NB4 (cell line): ENCODE measurements at regions not wholly inside any gene's neighbourhood (a gene's known extent, or its start where the extent isn't known, plus 50 kb on each side); places are given as distances from the start of the nearest gene placed in this dataset.

ENCODE experiments used
- DNase-seq: peaks from one replicate; pipeline ENCODE4 v3.0.0; 2010; ENCODE audit warnings: low read depth
- H3K4me3 ChIP-seq: one replicate; pipeline ENCODE4 v1.5.1; 2011; ENCODE audit warnings: mild to moderate bottlenecking, low read depth, low read length, moderate library complexity
- CTCF ChIP-seq: IDR thresholded peaks from one replicate; pipeline ENCODE4 v1.5.1; 2012; ENCODE audit warnings: low read depth, low read length
- MAX ChIP-seq: IDR thresholded peaks from 2 replicates; pipeline ENCODE4 v1.6.1; 2011; ENCODE audit warnings: low read depth, low read length
- MYC ChIP-seq: IDR thresholded peaks from 2 replicates; pipeline ENCODE4 v1.6.1; 2011; ENCODE audit warnings: low read depth, low read length
- POLR2A ChIP-seq: IDR thresholded peaks from 2 replicates; pipeline ENCODE4 v1.6.1; 2011; ENCODE audit warnings: mild to moderate bottlenecking; ENCODE audit not compliant: insufficient read length; ENCODE audit errors: extremely low read depth

DNA sequence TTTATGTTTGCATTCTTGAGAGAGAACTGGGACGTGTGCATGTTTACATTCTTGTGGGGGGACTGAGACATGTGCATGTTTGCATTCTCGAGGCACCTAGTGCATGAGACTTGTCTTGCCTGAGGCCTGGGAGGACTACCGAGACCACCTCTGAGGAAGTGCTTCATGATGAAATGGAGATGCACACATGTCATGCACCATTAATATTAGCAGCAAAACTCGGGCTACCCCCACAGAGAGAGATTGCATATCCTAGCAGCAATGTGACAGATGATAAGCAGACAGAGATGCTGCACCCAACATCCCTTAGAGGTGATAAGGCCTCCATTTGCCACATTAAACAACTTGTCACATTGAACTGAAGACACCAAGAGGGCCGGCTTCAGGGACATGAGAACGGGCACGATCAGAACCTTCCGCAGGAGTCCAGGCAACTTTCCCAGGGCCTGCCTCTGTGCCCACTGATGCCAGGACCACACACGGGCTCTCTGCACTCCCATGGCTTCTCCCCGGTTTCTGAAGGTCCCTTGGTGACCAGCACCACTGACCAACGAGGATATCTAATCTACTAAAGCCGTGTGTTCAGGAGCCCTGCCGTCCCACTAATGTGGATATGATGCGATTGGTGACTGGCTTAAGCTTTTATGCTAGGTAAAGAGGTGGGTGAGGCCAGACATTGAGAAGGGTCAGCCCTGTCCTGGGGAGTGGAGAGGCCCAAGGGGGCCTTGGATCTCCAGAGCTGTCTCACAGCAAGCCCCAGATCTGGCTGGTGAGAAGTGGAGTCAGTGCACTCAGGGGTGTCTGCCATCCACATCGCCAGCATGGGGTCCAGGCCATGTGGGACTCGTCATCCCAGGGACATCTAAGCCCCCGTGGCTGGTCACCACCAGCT is 208.3 kb downstream of the NDUFA10 start:
- DNase-seq, result no peak
- H3K4me3 ChIP-seq, result no peak overlapping the region
- TF ChIP-seq MYC, result no peak

DNA sequence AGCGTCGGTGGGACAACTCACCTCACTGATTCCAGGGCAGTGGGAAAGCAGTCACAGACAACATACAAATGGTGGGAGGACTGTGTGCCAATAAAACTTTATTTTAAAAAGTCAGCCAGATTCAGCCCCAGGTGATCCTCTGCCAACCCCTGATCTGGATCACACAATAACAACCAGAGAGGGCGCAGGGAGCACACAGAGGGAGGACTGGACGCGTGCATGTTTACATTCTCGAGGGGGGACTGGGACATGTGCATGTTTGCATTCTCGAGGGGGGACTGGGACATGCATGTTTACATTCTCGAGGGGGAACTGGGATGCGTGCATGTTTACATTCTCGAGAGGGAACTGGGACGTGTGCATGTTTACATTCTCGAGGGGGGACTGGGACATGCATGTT is 209.5 kb downstream of the NDUFA10 start:
- no peak overlapping the region for H3K4me3 ChIP-seq
- TF ChIP-seq POLR2A (no peak), MYC (no peak), MAX (no peak), CTCF (no peak)
- no peak for DNase-seq

DNA sequence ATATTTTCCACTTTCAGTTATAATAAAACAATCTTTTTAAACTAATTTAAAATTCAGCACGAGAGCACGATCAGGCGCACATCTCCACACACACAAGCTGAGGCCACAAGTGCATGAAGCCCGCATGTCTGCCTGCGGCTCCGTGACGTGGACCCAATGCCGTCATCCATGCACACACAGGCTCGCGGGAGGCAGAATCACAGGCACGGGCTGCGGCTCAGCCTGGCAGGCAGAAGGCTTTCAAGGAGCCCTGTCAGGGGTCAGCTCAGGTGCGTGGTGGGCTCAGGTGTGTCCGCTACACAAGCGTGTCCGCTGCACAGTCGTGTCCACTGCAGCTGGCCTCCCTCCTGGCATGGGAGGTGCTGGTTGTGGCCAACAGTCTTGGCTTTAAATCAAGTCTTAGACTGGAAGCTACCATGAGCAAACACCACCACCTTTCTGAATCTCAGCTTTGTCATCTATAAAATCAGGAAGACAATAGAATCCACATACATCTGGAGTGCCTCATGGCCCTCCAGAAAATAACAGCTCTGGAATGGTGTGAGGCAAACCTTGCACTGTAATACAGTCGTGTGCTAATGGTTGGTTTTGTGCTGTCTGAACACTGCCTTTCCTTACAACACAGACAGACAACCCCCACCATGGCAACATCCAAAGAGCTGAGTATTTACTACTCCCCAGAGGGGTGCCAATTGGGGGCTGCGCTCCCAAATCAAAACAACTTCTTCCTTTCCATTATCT is 210.1 kb downstream of the NDUFA10 start:
- TF ChIP-seq MYC (no peak), CTCF (no peak)
- DNase-seq, result no peak
- H3K4me3 ChIP-seq, result no peak overlapping the region

- no peak for DNase-seq
- H3K4me3 ChIP-seq, result no peak overlapping the region
- no peak for TF ChIP-seq MAX
- no peak for TF ChIP-seq CTCF
- TF ChIP-seq POLR2A, result no peak
- TF ChIP-seq MYC, result no peak
Observed at GRCh38 chr2:239814116-239814860, 210.9 kb downstream of the NDUFA10 start.

GRCh38 chr2:239813261-239814115 is 211.7 kb downstream of the NDUFA10 start:
- TF ChIP-seq MYC (no peak), CTCF (no peak), MAX (no peak), POLR2A (no peak)
- no peak for DNase-seq
- no peak overlapping the region for H3K4me3 ChIP-seq
